GM06990 (cell line): ENCODE measurements at regions not wholly inside any gene's neighbourhood (a gene's known extent, or its start where the extent isn't known, plus 50 kb on each side); places are given as distances from the start of the nearest gene placed in this dataset.

Experiments used
- DNase-seq: peaks from one replicate; pipeline ENCODE4 v3.0.0-alpha.2; 2011; ENCODE audit not compliant: insufficient read length; ENCODE audit errors: extremely low read depth
- H3K27me3 ChIP-seq: replicated peaks from 2 replicates; pipeline ENCODE4 v1.6.0; 2011; ENCODE audit warnings: low read length; ENCODE audit not compliant: control insufficient read depth, insufficient read depth
- H3K36me3 ChIP-seq: 2 replicates; pipeline ENCODE4 v1.5.1; 2011; ENCODE audit warnings: low read length; ENCODE audit not compliant: control insufficient read depth, insufficient read depth
- H3K4me3 ChIP-seq: replicated peaks from 2 replicates; pipeline ENCODE4 v1.5.1; 2011; ENCODE audit warnings: low read depth, mild to moderate bottlenecking, control low read depth, low read length
- TF ChIP-seq, protein P1 (sequence below): IDR thresholded peaks from 2 replicates; pipeline ENCODE4 v1.5.1; 2011; ENCODE audit warnings: low read length, control low read depth, mild to moderate bottlenecking, inconsistent platforms; ENCODE audit not compliant: insufficient read depth, poor library complexity, severe bottlenecking

GRCh38 chr1:67574221-67574620, 110.8 kb upstream of the GADD45A start:
- H3K27me3 ChIP-seq: no peaks in the 10 kb centered on the region; the same call in 1 of the 2 replicates
- DNase-seq: no peak
- H3K36me3 ChIP-seq: no peaks in the 10 kb centered on the region
- TF ChIP-seq, protein P1, sequence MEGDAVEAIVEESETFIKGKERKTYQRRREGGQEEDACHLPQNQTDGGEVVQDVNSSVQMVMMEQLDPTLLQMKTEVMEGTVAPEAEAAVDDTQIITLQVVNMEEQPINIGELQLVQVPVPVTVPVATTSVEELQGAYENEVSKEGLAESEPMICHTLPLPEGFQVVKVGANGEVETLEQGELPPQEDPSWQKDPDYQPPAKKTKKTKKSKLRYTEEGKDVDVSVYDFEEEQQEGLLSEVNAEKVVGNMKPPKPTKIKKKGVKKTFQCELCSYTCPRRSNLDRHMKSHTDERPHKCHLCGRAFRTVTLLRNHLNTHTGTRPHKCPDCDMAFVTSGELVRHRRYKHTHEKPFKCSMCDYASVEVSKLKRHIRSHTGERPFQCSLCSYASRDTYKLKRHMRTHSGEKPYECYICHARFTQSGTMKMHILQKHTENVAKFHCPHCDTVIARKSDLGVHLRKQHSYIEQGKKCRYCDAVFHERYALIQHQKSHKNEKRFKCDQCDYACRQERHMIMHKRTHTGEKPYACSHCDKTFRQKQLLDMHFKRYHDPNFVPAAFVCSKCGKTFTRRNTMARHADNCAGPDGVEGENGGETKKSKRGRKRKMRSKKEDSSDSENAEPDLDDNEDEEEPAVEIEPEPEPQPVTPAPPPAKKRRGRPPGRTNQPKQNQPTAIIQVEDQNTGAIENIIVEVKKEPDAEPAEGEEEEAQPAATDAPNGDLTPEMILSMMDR: no peak
- H3K4me3 ChIP-seq: no peak overlapping the region

DNA sequence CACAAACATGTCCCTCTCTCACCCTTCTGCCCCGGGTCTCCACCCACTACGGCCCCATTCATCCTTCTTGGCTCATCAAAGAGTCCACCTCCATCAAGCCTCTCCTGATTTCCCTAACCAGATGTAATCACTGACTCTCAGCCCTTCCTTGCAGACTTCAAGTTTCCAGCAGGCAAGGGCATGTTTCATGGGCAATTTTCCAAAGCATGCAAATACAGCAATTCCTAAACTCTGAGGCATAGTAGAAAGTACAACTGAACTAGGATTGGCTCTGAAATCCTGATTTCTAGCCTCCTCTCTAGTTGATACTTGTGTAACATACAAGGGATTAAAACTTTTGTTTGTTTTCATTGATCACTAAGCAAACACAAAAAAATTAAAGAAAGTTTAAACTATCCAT, 109.1 kb upstream of the GADD45A start:
- H3K36me3 ChIP-seq: no peaks in the 10 kb centered on the region
- TF ChIP-seq, protein P1: no peak
- no peak overlapping the region for H3K4me3 ChIP-seq
- H3K27me3 ChIP-seq: no peaks in the 10 kb centered on the region; the same call in 1 of the 2 replicates
- no peak for DNase-seq

GRCh38 chr1:67576474-67576873, 108.5 kb upstream of the GADD45A start:
- H3K4me3 ChIP-seq: no peak overlapping the region
- TF ChIP-seq, protein P1: no peak

DNA sequence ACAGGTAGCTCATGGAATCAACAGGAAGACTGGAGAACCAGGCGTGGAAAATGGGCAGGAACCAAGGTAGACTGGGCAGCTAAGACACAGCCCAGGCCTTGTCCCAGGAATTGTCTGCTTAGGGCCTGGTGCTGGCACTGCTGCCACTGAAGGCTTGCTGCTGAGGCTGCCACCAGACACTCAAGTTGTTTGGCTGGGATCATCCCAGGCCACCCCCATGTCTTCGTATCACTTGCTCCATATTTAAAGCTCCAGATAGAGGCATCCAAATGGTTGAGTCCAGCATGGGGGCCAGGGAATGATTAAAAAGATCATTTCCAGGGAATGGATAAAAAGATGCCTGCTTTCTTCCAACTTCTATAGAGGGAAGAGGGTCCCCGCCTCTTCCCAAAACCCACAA, 107.4 kb upstream of the GADD45A start:
- TF ChIP-seq, protein P1: no peak
- DNase-seq: no peak
- Histone ChIP-seq H3K36me3 (no peaks in the 10 kb centered on the region), H3K27me3 (no peaks in the 10 kb centered on the region; the same call in 1 of the 2 replicates), H3K4me3 (no peak overlapping the region)

More at GRCh38 chr1:67576474-67576873, 108.5 kb upstream of the GADD45A start:
- Histone ChIP-seq H3K36me3 (no peaks in the 10 kb centered on the region), H3K27me3 (no peaks in the 10 kb centered on the region; the same call in 1 of the 2 replicates)
- DNase-seq: no peak

DNA sequence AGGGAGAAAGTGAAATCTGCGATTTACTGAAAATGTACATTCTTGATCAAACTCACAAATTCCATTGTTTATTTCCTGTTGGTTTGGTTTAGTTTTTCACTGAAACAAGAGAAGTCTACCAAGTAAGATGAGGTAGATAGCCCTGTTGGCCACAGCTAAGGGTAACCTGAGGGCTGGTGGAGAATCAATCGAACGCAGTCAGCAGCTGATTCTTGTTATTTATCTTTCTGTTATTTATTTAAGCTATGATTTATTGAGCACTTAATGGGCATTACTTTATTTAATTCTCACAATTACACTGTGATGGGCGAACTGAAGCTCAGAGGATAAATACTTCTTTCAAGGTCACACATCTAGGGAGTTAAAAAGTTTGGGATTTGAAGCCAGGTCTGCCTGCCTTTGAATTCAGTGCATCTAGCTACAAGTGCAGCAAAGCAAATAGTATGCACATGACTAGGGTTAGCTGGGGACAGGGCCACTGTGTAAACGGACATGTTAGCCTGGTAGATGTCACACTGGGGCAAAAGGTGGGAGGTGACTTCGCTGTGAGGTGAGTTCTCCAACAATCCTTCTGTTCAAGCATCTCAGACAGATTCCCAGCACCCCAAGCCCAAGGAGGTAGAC, 106.5 kb upstream of the GADD45A start:
- TF ChIP-seq, protein P1: no peak
- no peaks in the 10 kb centered on the region; the same call in 1 of the 2 replicates for H3K27me3 ChIP-seq
- no peak overlapping the region for H3K4me3 ChIP-seq
- no peaks in the 10 kb centered on the region for H3K36me3 ChIP-seq
- DNase-seq: no peak
